ELR (cell line): ENCODE measurements at regions not wholly inside any gene's neighbourhood (a gene's known extent, or its start where the extent isn't known, plus 50 kb on each side); places are given as distances from the start of the nearest gene placed in this dataset.
"Not testable (repeated sequence)": the region's sequence is repeated elsewhere in the genome, so short reads cannot be mapped to it uniquely, and the experiment has no call there.

Experiments
- DNase-seq: peaks from one replicate; pipeline ENCODE4 v3.0.0-alpha.2; 2015; ENCODE audit warnings: low read depth

GRCh38 chr5:177857642-177858200, 75.0 kb upstream of the FAM153A start:
- DNase-seq: not testable (repeated sequence)

DNA sequence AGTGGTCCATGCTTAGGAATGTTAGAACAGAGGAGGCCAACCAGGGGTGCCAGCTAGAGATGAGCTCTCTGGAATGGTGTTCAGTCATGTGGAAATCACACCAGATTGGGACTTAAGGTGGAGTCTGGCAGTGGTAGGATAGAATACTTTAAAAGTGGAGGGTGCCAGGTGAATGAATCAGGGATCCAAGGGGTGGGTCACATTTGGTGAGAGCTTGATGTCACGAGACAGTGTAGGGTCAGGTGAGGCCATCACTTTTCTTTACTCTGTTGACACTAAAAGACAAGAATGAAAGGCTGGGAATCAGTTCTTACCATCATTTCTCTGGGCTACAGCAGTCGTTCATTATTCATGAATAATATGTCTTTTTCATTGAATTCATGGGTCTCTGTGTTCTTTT, 73.8 kb upstream of the FAM153A start:
- not testable (repeated sequence) for DNase-seq

DNA sequence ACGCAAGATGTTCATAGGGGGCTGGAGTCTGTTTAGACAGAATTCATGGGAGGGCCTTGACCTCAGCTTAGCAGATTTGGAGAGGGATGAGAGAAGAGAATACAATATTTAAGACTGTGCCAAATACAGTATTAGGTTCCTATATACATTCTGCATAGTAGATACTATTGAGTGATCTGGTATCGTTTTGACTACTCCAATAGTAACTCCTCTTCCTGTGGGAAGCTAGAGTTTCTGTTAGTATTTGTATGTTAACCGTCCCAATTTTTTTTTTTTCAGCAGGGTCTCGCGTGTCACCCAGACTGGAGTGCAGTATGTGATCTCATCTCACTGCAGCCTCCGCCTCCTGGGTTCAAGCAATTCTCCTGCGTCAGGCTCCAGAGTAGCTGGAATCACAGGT, 65.2 kb upstream of the FAM153A start:
- not testable (repeated sequence) for DNase-seq

DNA sequence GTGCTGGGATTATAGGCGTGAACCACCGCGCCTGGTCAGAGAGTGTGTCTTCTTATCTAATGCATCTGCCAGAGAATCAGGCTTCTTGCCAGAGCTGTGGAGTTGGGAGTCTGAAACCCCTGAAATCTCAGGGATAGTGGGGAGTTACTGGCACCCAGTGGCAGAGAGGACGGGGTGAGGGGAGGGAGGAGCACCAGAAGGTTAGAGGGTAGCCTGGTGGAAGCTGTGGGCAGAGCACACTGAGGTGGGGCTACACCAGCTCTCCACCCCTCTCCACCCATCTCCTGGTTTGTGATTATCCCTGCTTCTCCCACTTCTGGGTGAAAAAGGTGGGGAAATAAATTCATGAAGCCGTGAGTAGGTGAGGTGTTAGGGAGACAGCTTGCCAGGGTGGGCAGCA, 63.9 kb upstream of the FAM153A start:
- not testable (repeated sequence) for DNase-seq

- not testable (repeated sequence) for DNase-seq
Observed at GRCh38 chr5:177845906-177846305, 63.2 kb upstream of the FAM153A start.

DNA sequence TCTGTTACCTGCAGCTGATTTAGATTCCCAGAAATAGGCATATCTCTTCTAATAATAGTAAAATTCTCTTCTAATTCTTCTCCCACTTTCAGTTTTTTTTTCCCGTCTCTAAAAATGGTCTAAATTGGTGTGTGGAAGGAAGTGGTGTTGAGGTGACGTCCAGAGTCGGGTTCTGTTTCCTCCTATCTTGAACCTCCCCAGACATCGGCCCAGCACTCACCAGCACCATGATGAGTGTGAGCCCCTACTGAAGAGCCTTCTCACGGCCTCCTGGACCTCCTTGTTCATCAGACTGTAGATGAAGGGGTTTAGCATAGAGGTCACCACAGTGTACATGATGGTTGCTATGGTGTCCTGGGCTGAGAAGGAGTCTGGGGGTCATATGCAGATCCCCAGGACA, 53.5 kb upstream of the FAM153A start:
- DNase-seq: not testable (repeated sequence)
